GM21423 (cell line): ENCODE measurements at regions not wholly inside any gene's neighbourhood (a gene's known extent, or its start where the extent isn't known, plus 50 kb on each side); places are given as distances from the start of the nearest gene placed in this dataset.
"Not testable (repeated sequence)": the region's sequence is repeated elsewhere in the genome, so short reads cannot be mapped to it uniquely, and the experiment has no call there.

Experiments used
- ATAC-seq: cut with Tn5 transposase; IDR thresholded peaks from one replicate; pipeline ENCODE4 v1.9.1; 2021; ENCODE audit warnings: mild to moderate bottlenecking, moderate library complexity; ENCODE audit not compliant: unreplicated experiment

- peak; percentile 44 for ATAC-seq
Observed at GRCh38 chr13:67520886-67521285, 290.8 kb upstream of the PCDH9 start.

- no peak for ATAC-seq
Observed at GRCh38 chr13:67519356-67519755, 289.2 kb upstream of the PCDH9 start.

DNA sequence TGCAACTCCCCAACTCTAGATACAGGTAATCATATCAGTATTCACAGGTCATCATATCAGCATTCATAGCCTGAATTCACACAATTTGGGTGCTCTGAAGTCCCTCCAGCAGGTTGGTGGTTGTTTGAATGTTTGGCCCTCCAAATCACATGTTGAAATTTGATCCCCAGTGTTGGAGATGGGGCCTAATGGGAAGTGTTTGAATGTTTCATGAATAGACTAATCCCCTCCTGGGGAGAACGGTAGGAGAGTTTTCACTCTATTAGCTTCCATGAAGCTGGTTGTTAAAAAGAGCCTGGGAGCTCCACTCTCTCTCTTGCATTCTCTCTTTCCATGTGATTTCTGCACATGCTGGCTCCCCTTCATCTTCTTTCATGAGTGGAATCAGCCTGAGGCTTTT is 288.6 kb upstream of the PCDH9 start:
- no peak for ATAC-seq

GRCh38 chr13:67515895-67516294 is 285.8 kb upstream of the PCDH9 start:
- peak; percentile 93 for ATAC-seq

- no peak for ATAC-seq
Observed at GRCh38 chr13:67509018-67509417, 278.9 kb upstream of the PCDH9 start.

- not testable (repeated sequence) for ATAC-seq
Observed at GRCh38 chr13:67508275-67508674, 278.1 kb upstream of the PCDH9 start.

DNA sequence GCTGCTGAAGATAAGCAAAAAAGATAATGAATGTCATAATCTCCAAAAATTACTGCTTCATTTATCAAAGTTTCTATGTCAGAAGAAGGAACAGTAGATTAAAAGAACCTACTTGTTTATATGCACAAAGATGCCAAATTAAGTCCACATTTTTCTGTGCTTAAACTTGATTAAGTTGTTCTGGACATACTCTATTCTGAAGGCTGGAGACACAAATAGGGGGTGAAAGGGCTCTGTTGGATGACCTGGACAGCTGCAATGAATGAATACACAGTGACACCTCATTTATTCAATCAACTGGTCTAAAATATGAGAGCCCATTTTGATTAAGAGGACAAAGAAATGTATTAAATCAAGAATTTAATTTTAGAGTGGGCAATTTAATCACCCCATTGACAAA is 276.3 kb upstream of the PCDH9 start:
- no peak for ATAC-seq

- no peak for ATAC-seq
Observed at GRCh38 chr13:67505376-67505775, 275.2 kb upstream of the PCDH9 start.

- no peak for ATAC-seq
Observed at GRCh38 chr13:67498948-67499347, 268.8 kb upstream of the PCDH9 start.

- no peak for ATAC-seq
Observed at GRCh38 chr13:67493835-67494234, 263.7 kb upstream of the PCDH9 start.

- no peak for ATAC-seq
Observed at GRCh38 chr13:67489016-67489415, 258.9 kb upstream of the PCDH9 start.

DNA sequence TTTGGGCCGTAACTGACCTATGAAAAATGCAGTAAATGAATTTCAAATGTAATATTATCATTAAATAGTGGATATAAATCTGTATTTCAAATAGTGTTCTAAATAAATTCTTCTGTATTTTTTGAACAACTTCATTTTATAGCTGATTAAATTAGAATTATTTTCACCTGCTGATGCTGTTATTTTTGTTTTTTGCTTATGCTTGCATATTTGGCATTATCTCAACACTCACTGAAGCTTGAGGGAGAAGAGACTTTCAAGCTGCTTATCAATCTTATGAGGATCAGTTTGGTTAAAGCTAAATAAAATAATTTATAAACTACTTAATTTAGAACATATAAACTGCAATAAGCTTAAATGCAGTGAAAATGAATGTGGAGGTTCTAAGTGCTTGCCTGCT is 251.3 kb upstream of the PCDH9 start:
- ATAC-seq: no peak

GRCh38 chr13:67474115-67474514 is 244.0 kb upstream of the PCDH9 start:
- ATAC-seq: no peak

DNA sequence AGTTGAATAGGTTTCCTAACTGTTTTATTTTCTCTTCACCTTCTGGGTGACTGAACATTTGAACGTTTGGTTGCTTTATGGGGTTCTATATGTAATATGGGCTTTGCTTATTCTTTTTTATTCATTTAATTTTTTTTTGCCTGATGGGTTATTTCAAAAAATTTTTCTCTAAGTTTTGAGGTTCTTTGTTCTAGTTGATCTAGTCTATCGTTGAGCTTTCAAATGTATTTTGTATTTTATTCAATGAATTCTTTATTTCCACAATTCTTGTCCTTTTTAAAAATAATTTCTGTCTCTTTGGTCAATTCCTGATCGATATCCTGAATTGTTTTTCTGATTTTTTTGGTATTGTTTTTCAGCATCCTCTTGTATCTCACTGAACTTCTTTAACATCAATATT is 239.5 kb upstream of the PCDH9 start:
- ATAC-seq: no peak

- ATAC-seq: no peak
Observed at GRCh38 chr13:67466569-67466968, 236.4 kb upstream of the PCDH9 start.

DNA sequence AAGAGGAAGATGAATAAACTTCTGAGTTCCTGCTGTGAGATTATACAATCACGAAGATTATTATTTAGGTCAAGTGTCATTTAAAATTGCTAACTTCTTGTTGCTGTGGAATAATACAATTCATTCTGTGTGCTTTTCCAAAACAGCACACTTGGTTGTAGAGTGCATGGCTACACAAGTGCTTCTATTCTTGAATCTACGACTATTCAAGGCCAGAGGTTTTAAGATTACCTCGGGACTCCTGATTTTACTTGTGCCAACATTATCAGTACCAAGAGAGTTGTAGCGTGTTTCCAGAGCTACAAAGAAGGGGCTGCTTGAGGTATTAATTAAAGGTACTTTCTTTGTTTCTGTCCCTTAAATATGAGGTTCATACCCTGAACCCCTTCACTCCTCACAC is 234.0 kb upstream of the PCDH9 start:
- ATAC-seq: no peak

DNA sequence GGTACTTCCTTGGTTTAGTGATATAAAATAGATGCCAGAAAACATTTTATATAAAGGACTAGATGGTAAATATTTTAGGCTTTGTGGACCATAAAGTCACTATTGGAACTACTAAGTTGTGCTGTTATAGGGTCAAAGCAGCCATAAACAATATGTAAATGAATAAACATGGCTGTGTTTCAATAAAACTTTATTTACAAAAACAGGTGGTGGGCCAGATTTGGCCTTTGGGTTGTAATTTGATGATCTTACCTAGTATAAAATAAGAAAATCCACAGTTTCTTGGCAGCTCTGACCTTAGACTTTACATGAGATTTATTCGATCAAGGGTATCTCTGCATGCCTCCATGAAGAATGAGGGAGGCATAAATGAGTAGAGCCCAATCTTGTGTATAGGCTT is 232.0 kb upstream of the PCDH9 start:
- no peak for ATAC-seq

GRCh38 chr13:67452526-67452925 is 222.4 kb upstream of the PCDH9 start:
- not testable (repeated sequence) for ATAC-seq

GRCh38 chr13:67445436-67445835 is 215.3 kb upstream of the PCDH9 start:
- no peak for ATAC-seq

DNA sequence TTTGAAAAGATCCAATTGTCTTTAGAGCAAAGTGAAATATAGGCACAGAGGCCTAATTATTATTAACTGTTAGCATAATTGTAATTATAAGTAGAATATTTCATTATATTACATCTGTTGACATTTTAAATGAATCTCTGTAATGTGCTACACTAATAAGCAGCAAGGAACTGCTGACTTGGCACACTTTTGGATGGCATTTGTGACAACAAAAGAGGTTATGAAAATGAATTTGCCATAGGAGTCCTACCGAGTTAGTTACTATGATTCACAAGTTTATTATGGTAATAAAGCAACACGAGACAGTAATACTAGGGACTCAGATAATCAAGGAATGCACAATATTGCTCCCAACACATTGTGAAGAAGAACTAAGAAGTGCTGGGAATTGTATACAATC is 213.8 kb upstream of the PCDH9 start:
- ATAC-seq: no peak

GRCh38 chr13:67440236-67440975 is 210.3 kb upstream of the PCDH9 start:
- no peak for ATAC-seq

DNA sequence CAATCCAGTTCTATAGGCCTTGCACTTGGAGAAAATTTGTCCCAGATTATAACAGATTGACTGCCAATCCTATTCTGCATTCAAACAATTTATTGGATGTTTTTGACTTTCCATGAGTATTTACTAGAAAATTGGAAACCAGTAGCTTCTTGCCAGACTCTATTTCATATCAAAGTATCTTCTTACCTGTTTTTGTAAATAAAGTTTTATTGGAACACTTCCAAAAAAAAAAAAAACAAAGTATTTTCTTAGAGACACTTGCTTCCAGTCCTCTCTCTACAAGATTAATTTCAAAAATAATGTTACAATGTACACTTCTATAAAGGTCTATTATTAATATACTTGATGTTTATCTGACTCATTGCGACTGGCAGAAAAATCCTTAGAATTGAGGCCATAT is 209.2 kb upstream of the PCDH9 start:
- no peak for ATAC-seq

GRCh38 chr13:67438465-67438864 is 208.3 kb upstream of the PCDH9 start:
- ATAC-seq: no peak
